Neural cell (in vitro differentiated cells): ENCODE measurements at regions not wholly inside any gene's neighbourhood (a gene's known extent, or its start where the extent isn't known, plus 50 kb on each side); places are given as distances from the start of the nearest gene placed in this dataset.

Experiments
- H2AFZ ChIP-seq: fragments of 200-600, 300-800 bp; sonication (generic), shearing (Covaris generic); 2 replicates; pipeline ENCODE4 v1.6.0; 2014; ENCODE audit warnings: low read depth, mild to moderate bottlenecking, antibody characterized with exemption, low read length, moderate library complexity
- H3F3A ChIP-seq: fragments of 200-600 bp; shearing (Covaris generic); 2 replicates; pipeline ENCODE4 v1.6.1; 2016; ENCODE audit warnings: mild to moderate bottlenecking, moderate library complexity, mixed read lengths, antibody characterized with exemption, low read length; ENCODE audit not compliant: insufficient read depth, poor library complexity, severe bottlenecking
- H3K27ac ChIP-seq: fragments of 200-600, 300-800 bp; sonication (generic), shearing (Covaris generic); 2 replicates; pipeline ENCODE4 v1.5.1; 2014; ENCODE audit warnings: mild to moderate bottlenecking, low read length, moderate library complexity
- H3K27me3 ChIP-seq: fragments of 300-800, 200-600 bp; sonication (generic), shearing (Covaris generic); 2 replicates; pipeline ENCODE4 v1.6.0; 2014; ENCODE audit warnings: mild to moderate bottlenecking, low read depth, low read length, moderate library complexity; ENCODE audit not compliant: insufficient read depth
- H3K36me3 ChIP-seq: fragments of 300-800, 200-600 bp; sonication (generic), shearing (Covaris generic); 2 replicates; pipeline ENCODE4 v1.5.1; 2014; ENCODE audit warnings: mild to moderate bottlenecking, antibody characterized with exemption, low read length, moderate library complexity; ENCODE audit not compliant: insufficient read depth
- H3K4me2 ChIP-seq: fragments of 300-800, 200-600 bp; sonication (generic), shearing (Covaris generic); 2 replicates; pipeline ENCODE4 v1.6.0; 2014; ENCODE audit warnings: mild to moderate bottlenecking, low read length
- H3K4me3 ChIP-seq: fragments of 300-800, 200-600 bp; sonication (generic), shearing (Covaris generic); 2 replicates; pipeline ENCODE4 v1.5.1; 2014; ENCODE audit warnings: mild to moderate bottlenecking, low read length, moderate library complexity
- H3K79me2 ChIP-seq: fragments of 200-600 bp; shearing (Covaris generic); replicated peaks from 2 replicates; pipeline ENCODE4 v1.6.0; 2014; ENCODE audit warnings: mild to moderate bottlenecking, low read length, moderate library complexity; ENCODE audit not compliant: insufficient read depth
- H3K9ac ChIP-seq: fragments of 300-800, 200-600 bp; sonication (generic), shearing (Covaris generic); 2 replicates; pipeline ENCODE4 v1.6.1; 2016; ENCODE audit warnings: mild to moderate bottlenecking, low read length, mixed read lengths
- H3K9me2 ChIP-seq: fragments of 200-600 bp; shearing (Covaris generic); 2 replicates; pipeline ENCODE4 v1.6.1; 2016; ENCODE audit warnings: mild to moderate bottlenecking, low read length, mixed read lengths; ENCODE audit not compliant: insufficient read depth
- H3K9me3 ChIP-seq: fragments of 200-600, 300-800 bp; sonication (generic), shearing (Covaris generic); 2 replicates; pipeline ENCODE4 v1.6.1; 2016; ENCODE audit warnings: mild to moderate bottlenecking, mixed run types, low read length, moderate library complexity, mixed read lengths
- H4K20me1 ChIP-seq: fragments of 200-600 bp; shearing (Covaris generic); 2 replicates; pipeline ENCODE4 v1.6.1; 2016; ENCODE audit warnings: mild to moderate bottlenecking, mixed run types; ENCODE audit not compliant: insufficient read depth
- CTCF ChIP-seq: fragments of 450-650 bp; IDR thresholded peaks from 2 replicates; pipeline ENCODE4 v1.5.1; 2014; ENCODE audit warnings: antibody characterized with exemption, mild to moderate bottlenecking, moderate library complexity; ENCODE audit not compliant: poor library complexity, severe bottlenecking
- EP300 ChIP-seq: fragments of 450-650 bp; conservative IDR thresholded peaks from 2 replicates; pipeline ENCODE4 v1.6.1; 2014; ENCODE audit warnings: antibody characterized with exemption, mild to moderate bottlenecking, moderate library complexity; ENCODE audit not compliant: poor library complexity, severe bottlenecking
- EZH2 ChIP-seq: fragments of 200-600, 300-800 bp; shearing (Covaris generic), sonication (generic); IDR thresholded peaks from 2 replicates; pipeline ENCODE4 v1.6.1; 2014; ENCODE audit warnings: antibody characterized with exemption, low read length, borderline replicate concordance, mild to moderate bottlenecking; ENCODE audit not compliant: insufficient read depth, poor library complexity, severe bottlenecking
- MXI1 ChIP-seq: fragments of 450-650 bp; conservative IDR thresholded peaks from 2 replicates; pipeline ENCODE4 v1.6.1; 2014; ENCODE audit warnings: antibody characterized with exemption, mild to moderate bottlenecking; ENCODE audit not compliant: poor library complexity, severe bottlenecking
- POLR2AphosphoS5 ChIP-seq: IDR thresholded peaks from 2 replicates; pipeline ENCODE4 v1.6.1; 2012
- RAD21 ChIP-seq: fragments of 450-650 bp; conservative IDR thresholded peaks from 2 replicates; pipeline ENCODE4 v1.6.1; 2014; ENCODE audit warnings: antibody characterized with exemption, mild to moderate bottlenecking, moderate library complexity
- REST ChIP-seq: IDR thresholded peaks from 2 replicates; pipeline ENCODE4 v1.6.1; 2012; ENCODE audit warnings: borderline replicate concordance
- SMC3 ChIP-seq: fragments of 450-650 bp; conservative IDR thresholded peaks from 2 replicates; pipeline ENCODE4 v1.6.1; 2014; ENCODE audit warnings: antibody characterized with exemption, mild to moderate bottlenecking, moderate library complexity; ENCODE audit not compliant: poor library complexity
- TAF1 ChIP-seq: IDR thresholded peaks from 2 replicates; pipeline ENCODE4 v1.6.1; 2012; ENCODE audit warnings: low read depth

GRCh38 chr4:31104577-31104976 lies 384.4 kb downstream of the PCDH7 start:
- H3K4me2 ChIP-seq = no peak overlapping the region

GRCh38 chr4:31106419-31106818 lies 386.2 kb downstream of the PCDH7 start:
- Histone ChIP-seq H3K4me2 (no peak overlapping the region), H2AFZ (no peak overlapping the region), H3K9me3 (no peaks in the 10 kb centered on the region), H4K20me1 (no peaks in the 10 kb centered on the region), H3K9me2 (no peaks in the 10 kb centered on the region), H3K4me3 (no peak overlapping the region), H3K27ac (peak overlapping the region; percentile 32), H3F3A (peaks cover 9% of the 10 kb centered on the region), H3K79me2 (no peaks in the 10 kb centered on the region), H3K36me3 (no peaks in the 10 kb centered on the region), H3K27me3 (no peaks in the 10 kb centered on the region), H3K9ac (no peak overlapping the region)
- TF ChIP-seq POLR2AphosphoS5 = no peak
- TF ChIP-seq SMC3 = no peak
- no peak for TF ChIP-seq RAD21
- no peak for TF ChIP-seq EP300
- TF ChIP-seq REST = no peak
- no peak for TF ChIP-seq EZH2
- TF ChIP-seq TAF1 = no peak
- TF ChIP-seq MXI1 = no peak

More at GRCh38 chr4:31104577-31104976, 384.4 kb downstream of the PCDH7 start:
- no peaks in the 10 kb centered on the region for H3K9me3 ChIP-seq
- no peaks in the 10 kb centered on the region for H3K9me2 ChIP-seq
- H3K27me3 ChIP-seq = no peaks in the 10 kb centered on the region
- no peak overlapping the region for H3K4me3 ChIP-seq
- no peak overlapping the region for H2AFZ ChIP-seq
- no peaks in the 10 kb centered on the region for H3K36me3 ChIP-seq
- no peaks in the 10 kb centered on the region for H3K79me2 ChIP-seq
- no peak overlapping the region for H3K9ac ChIP-seq
- TF ChIP-seq RAD21 = no peak
- TF ChIP-seq EP300 = no peak
- no peak for TF ChIP-seq REST
- TF ChIP-seq EZH2 = no peak
- TF ChIP-seq CTCF = no peak
- no peak for TF ChIP-seq MXI1
- H3F3A ChIP-seq = peaks cover 9% of the 10 kb centered on the region
- H3K27ac ChIP-seq = no peak overlapping the region
- no peaks in the 10 kb centered on the region for H4K20me1 ChIP-seq
